ENCODE measurements at regions not wholly inside any gene's neighbourhood (a gene's known extent, or its start where the extent isn't known, plus 50 kb on each side); places are given as distances from the start of the nearest gene placed in this dataset.

DNA sequence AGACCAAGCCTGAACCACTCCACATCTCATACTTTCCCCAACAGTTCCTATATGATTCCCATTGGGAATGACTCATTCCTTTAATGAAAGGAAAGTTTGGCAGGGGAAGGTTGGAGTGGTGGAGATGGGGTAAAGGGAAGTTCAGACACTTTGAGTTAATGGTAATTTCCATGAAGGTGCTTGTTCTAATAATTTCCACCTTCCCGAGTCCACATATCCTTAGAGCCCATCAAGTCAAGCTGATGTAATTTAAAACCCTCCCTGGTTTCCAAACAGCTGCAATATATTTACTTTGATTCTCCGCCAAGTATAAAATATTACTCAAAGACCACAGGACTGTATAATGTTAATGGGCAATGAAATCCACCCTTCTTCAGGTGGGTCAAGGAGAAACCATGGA, 95.0 kb upstream of the GALNT15 start:
- TF ChIP-seq BHLHE40 (IDR thresholded peaks at IDR 0.05; ENCODE audit: borderline replicate concordance) = no peak
- TF ChIP-seq NFRKB (IDR thresholded peaks at IDR 0.05) = no peak
- no peak for TF ChIP-seq ZNF384 (IDR thresholded peaks at IDR 0.05)
- TF ChIP-seq ELF4 (IDR thresholded peaks at IDR 0.05) = no peak
- TF ChIP-seq SP1 (IDR thresholded peaks at IDR 0.05) = no peak
- no peak for TF ChIP-seq FOXM1 (IDR thresholded peaks at IDR 0.05; ENCODE audit: borderline replicate concordance)
- TF ChIP-seq ARNT (IDR thresholded peaks at IDR 0.05) = no peak
- TF ChIP-seq TARDBP (IDR thresholded peaks at IDR 0.05) = no peak

Data from HEK293T (cell line).